ENCODE measurements at regions not wholly inside any gene's neighbourhood (a gene's known extent, or its start where the extent isn't known, plus 50 kb on each side); places are given as distances from the start of the nearest gene placed in this dataset.

- no peak for TF ChIP-seq POLR2A (IDR thresholded peaks at IDR 0.05; ENCODE audit: low read depth, low read length)
- TF ChIP-seq POLR2AphosphoS5 (IDR thresholded peaks at IDR 0.05; ENCODE audit: low read depth, low read length), result no peak
Observed at GRCh38 chr6:146903451-146903850, 300.8 kb upstream of the STXBP5 start.

Measured in GM12892 (cell line).